ENCODE measurements at regions not wholly inside any gene's neighbourhood (a gene's known extent, or its start where the extent isn't known, plus 50 kb on each side); places are given as distances from the start of the nearest gene placed in this dataset.

- TF ChIP-seq, protein P1, sequence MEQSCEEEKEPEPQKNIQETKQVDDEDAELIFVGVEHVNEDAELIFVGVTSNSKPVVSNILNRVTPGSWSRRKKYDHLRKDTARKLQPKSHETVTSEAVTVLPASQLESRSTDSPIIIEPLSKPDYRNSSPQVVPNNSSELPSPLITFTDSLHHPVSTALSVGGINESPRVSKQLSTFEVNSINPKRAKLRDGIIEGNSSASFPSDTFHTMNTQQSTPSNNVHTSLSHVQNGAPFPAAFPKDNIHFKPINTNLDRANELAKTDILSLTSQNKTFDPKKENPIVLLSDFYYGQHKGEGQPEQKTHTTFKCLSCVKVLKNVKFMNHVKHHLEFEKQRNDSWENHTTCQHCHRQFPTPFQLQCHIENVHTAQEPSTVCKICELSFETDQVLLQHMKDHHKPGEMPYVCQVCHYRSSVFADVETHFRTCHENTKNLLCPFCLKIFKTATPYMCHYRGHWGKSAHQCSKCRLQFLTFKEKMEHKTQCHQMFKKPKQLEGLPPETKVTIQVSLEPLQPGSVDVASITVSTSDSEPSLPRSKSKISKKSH (CRISPR knock-in tag; IDR thresholded peaks at IDR 0.05), result no peak
- TF ChIP-seq HNRNPL (IDR thresholded peaks at IDR 0.05; ENCODE audit: low read depth, low read length) (no peak), TAF9B (IDR thresholded peaks at IDR 0.05; ENCODE audit: partially characterized antibody) (no peak), ZBTB1 (CRISPR knock-in tag; IDR thresholded peaks at IDR 0.05; ENCODE audit: borderline replicate concordance, low read depth) (no peak), YY1 (IDR thresholded peaks at IDR 0.05; ENCODE audit: borderline replicate concordance in 1 of 3, control insufficient read depth in 1 of 3, extremely low read depth in 1 of 3, insufficient read depth in 3 of 3, insufficient read length in 1 of 3, insufficient replicate concordance in 2 of 3, low read depth in 1 of 3, low read length in 2 of 3) (no peak), GTF2E2 (tag; IDR thresholded peaks at IDR 0.05) (no peak), OTX1 (CRISPR knock-in tag; IDR thresholded peaks at IDR 0.05) (no peak), ZNF239 (CRISPR knock-in tag; IDR thresholded peaks at IDR 0.05) (no peak), TAF15 (IDR thresholded peaks at IDR 0.05; ENCODE audit: low read depth, low read length) (no peak), EP400 (IDR thresholded peaks at IDR 0.05) (no peak), COPS2 (conservative IDR thresholded peaks at IDR 0.05) (no peak), L3MBTL2 (IDR thresholded peaks at IDR 0.05) (no peak)
- TF ChIP-seq, protein P2, sequence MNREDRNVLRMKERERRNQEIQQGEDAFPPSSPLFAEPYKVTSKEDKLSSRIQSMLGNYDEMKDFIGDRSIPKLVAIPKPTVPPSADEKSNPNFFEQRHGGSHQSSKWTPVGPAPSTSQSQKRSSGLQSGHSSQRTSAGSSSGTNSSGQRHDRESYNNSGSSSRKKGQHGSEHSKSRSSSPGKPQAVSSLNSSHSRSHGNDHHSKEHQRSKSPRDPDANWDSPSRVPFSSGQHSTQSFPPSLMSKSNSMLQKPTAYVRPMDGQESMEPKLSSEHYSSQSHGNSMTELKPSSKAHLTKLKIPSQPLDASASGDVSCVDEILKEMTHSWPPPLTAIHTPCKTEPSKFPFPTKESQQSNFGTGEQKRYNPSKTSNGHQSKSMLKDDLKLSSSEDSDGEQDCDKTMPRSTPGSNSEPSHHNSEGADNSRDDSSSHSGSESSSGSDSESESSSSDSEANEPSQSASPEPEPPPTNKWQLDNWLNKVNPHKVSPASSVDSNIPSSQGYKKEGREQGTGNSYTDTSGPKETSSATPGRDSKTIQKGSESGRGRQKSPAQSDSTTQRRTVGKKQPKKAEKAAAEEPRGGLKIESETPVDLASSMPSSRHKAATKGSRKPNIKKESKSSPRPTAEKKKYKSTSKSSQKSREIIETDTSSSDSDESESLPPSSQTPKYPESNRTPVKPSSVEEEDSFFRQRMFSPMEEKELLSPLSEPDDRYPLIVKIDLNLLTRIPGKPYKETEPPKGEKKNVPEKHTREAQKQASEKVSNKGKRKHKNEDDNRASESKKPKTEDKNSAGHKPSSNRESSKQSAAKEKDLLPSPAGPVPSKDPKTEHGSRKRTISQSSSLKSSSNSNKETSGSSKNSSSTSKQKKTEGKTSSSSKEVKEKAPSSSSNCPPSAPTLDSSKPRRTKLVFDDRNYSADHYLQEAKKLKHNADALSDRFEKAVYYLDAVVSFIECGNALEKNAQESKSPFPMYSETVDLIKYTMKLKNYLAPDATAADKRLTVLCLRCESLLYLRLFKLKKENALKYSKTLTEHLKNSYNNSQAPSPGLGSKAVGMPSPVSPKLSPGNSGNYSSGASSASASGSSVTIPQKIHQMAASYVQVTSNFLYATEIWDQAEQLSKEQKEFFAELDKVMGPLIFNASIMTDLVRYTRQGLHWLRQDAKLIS (CRISPR knock-in tag; IDR thresholded peaks at IDR 0.05), result no peak
These were observed 50.1 kb upstream of the SIMC1 start (continued) for GRCh38 chr5:176188085-176188484.
